Prostate gland (tissue), 2 donors: ENCODE measurements at regions not wholly inside any gene's neighbourhood (a gene's known extent, or its start where the extent isn't known, plus 50 kb on each side); places are given as distances from the start of the nearest gene placed in this dataset.

Experiments
- CTCF ChIP-seq, 4 experiments: fragments of 200-600 bp in 2 of 4; fragments of 450-650 bp in 2 of 4; sonication (generic) in 2 of 4; IDR thresholded peaks; 1 replicate in 3 of 4; 2 replicates in 1 of 4; pipeline ENCODE4 v1.5.1; 2016 to 2019; ENCODE audit warnings: antibody characterized with exemption in 4 of 4, mild to moderate bottlenecking in 2 of 4, moderate library complexity in 2 of 4
- POLR2A ChIP-seq: fragments of 450-650 bp; IDR thresholded peaks from one replicate; pipeline ENCODE4 v1.6.1; 2016; ENCODE audit warnings: antibody characterized with exemption, mild to moderate bottlenecking
- POLR2AphosphoS5 ChIP-seq: sonication (generic); formaldehyde crosslinking; IDR thresholded peaks from one replicate; pipeline ENCODE4 v1.6.1; 2017; ENCODE audit warnings: antibody characterized with exemption

GRCh38 chr2:149860276-149860921, 272.8 kb upstream of the MMADHC start:
- TF ChIP-seq CTCF (IDR thresholded peaks at IDR 0.05) (no peak), POLR2A (no peak), POLR2AphosphoS5 (no peak)
